ENCODE measurements at regions not wholly inside any gene's neighbourhood (a gene's known extent, or its start where the extent isn't known, plus 50 kb on each side); places are given as distances from the start of the nearest gene placed in this dataset.

DNA sequence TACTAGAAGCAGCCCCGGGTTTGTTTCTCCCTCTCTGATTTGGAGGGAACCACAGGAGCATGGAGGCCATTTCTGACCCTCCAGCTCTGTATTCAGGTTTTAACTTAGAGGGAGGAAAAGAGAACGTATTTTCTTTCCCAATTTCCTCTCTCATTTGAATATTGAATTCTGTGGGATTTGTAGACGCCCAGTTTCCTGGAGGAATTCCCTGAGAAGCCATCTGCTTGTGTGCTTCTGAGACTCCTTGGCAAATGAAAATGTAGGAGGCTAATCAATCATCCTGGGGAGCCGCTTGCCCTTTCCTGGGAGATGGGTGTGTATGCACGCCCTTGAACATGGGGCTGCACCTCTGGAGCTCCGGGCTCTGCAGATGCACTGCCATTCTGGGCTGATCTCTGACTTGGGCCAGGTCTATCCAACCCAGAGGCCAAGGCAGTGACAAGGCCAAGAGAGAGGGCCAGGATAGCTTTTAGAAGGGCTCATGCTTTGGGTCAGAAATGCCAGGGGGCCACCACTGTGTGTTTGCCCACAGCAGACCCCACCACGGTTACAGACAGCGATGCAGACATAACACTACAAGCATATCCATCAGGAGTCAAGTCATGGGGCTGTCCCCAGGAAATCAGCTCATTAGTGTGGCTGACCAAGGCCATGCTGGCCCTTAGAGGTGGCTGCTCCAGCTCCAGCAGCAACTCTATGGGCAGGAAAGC lies 174.5 kb downstream of the C5orf15 start:
- TF ChIP-seq, protein P1, sequence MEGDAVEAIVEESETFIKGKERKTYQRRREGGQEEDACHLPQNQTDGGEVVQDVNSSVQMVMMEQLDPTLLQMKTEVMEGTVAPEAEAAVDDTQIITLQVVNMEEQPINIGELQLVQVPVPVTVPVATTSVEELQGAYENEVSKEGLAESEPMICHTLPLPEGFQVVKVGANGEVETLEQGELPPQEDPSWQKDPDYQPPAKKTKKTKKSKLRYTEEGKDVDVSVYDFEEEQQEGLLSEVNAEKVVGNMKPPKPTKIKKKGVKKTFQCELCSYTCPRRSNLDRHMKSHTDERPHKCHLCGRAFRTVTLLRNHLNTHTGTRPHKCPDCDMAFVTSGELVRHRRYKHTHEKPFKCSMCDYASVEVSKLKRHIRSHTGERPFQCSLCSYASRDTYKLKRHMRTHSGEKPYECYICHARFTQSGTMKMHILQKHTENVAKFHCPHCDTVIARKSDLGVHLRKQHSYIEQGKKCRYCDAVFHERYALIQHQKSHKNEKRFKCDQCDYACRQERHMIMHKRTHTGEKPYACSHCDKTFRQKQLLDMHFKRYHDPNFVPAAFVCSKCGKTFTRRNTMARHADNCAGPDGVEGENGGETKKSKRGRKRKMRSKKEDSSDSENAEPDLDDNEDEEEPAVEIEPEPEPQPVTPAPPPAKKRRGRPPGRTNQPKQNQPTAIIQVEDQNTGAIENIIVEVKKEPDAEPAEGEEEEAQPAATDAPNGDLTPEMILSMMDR (optimal IDR thresholded peaks at IDR 0.05 in 1 of 3, IDR thresholded peaks at IDR 0.05 in 1 of 3, conservative IDR thresholded peaks at IDR 0.05 in 1 of 3; ENCODE audit: extremely low read depth in 1 of 3, insufficient read depth in 2 of 3, low read length in 3 of 3), result no peak
- TF ChIP-seq EZH2 (IDR thresholded peaks at IDR 0.05; ENCODE audit: low read length), result no peak
